ENCODE measurements at regions not wholly inside any gene's neighbourhood (a gene's known extent, or its start where the extent isn't known, plus 50 kb on each side); places are given as distances from the start of the nearest gene placed in this dataset.

DNA sequence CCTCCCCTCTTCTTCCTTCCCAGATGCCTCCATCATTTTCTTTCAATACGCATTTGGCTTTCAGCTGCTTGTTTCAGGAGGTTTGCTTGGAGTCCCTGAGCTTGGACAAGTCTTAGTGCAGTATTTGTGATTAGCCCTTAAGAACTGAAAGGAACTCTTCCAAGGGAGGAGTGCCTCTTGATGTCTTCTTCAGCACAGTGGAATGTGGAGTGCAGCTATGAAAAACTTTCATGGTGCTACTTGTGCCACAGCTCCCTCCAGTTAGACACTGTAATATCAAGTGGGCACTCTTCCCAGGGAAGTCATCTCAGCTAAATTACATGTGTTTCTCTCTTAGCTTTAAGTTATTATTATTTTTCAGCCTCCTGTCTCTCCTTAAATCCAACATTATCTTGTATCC lies 173.1 kb downstream of the NECTIN3 start:
- H3K27ac Mint-ChIP-seq = no peak overlapping the region
- peaks cover 17% of the 10 kb centered on the region for H3K4me1 Mint-ChIP-seq (ENCODE audit: low read depth)
- no peaks in the 10 kb centered on the region for H3K27me3 Mint-ChIP-seq
- H3K36me3 Mint-ChIP-seq = peaks cover 10% of the 10 kb centered on the region
- H3K4me3 Mint-ChIP-seq = no peak overlapping the region
- H3K9me3 Mint-ChIP-seq (ENCODE audit: low read depth) = peaks cover 7% of the 10 kb centered on the region

DNA sequence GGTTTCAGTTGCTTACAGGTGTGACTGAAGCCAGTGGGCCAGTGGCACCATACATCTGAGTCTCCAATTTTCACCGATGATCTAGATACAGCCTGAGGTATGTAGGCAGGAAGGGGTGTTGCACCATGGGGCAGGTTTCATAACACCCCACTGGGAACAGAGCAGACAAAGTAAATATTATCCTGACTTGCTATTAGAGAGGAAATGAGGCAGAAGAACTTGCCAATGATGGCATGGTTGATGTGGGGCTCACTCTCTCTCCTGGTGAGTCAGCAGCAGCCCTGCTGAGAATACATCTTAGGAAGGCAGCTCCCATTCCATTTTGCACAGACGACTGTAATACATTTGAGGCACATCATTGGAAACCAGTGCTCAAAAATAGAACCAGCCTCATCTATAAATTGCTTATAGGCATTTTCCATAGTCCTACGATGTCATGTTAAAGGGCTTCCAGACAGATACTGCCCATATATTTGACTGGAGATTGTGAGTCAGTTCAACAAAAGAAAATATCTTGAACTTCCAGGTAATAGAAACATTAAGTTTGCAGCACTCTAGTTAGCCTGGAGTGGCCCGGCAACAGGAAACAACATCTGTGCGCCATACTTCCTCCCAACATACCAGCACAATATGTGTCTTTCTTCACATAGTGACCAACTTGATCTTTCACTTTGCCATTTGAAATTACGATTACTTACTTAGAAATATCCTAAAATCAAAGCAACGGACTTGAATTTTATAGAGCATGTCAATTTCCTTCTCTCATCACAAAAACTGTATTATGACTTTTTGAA lies 175.5 kb downstream of the NECTIN3 start:
- H3K9me3 Mint-ChIP-seq (ENCODE audit: low read depth) = peaks cover 7% of the 10 kb centered on the region

DNA sequence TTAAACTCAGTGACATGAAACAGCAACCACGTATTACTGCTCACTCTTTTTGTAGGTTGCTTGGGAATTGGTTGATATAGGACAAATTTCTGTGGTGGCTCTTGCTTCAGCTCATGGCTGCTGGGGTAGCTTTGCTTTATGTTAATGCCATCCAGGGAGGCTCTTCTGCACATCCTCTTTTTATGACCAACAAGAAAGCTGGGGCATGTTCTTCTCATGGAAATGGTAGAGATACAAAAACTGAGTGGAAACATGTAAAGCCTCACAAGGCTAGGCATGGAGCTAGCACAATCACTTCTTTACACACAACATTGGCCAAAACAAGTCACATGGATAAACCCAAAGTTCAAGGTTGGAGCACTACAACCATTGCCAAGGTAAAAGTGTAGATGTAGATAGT lies 176.8 kb downstream of the NECTIN3 start:
- Mint-ChIP-seq H3K27ac (no peak overlapping the region), H3K27me3 (no peaks in the 10 kb centered on the region), H3K36me3 (peaks cover 5% of the 10 kb centered on the region), H3K9me3 (ENCODE audit: low read depth) (peaks cover 7% of the 10 kb centered on the region), H3K4me1 (ENCODE audit: low read depth) (peaks cover 19% of the 10 kb centered on the region), H3K4me3 (no peak overlapping the region)

More for the DNA sequence above, 175.5 kb downstream of the NECTIN3 start:
- Mint-ChIP-seq H3K36me3 (peaks cover 5% of the 10 kb centered on the region), H3K4me1 (ENCODE audit: low read depth) (peaks cover 10% of the 10 kb centered on the region), H3K27me3 (no peaks in the 10 kb centered on the region), H3K4me3 (no peak overlapping the region), H3K27ac (no peak overlapping the region)

DNA sequence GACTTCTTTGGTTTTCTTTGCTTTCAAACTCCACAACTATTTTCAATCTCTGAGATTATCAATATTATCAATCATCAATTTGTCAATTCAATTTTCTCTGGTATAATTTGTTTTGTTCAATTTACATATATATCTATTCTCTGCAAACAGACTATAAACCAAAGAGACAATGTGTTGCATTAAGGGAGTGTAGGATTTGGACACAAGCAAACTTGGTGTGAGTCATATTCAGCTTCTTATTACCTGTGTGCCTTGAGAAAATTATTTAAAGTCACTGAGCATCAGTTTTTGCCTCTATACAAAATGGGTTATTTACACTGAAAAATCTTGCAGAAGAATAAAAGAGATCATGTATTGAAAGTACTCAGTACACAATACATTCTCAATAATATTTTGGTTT lies 177.8 kb downstream of the NECTIN3 start:
- peaks cover 29% of the 10 kb centered on the region for H3K4me1 Mint-ChIP-seq (ENCODE audit: low read depth)

DNA sequence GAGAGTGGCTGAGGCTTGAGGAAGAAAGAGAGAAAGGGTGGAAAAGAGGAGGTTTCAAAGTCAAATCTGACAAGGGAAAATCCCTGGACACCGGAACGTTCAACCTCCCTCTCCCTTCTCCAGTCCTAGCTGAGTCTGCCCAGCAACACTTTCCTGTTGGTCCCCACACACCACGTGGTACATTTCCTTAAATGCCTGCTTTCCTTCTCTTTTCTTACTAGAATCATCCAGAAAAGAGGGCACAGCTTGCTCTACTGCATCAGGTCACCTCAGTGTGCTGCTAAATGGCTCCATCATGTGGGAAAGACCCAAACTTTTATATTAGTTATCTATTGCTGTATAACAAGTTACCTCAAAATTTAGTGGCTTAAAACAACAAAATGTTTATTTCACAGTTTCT lies 181.2 kb downstream of the NECTIN3 start:
- no peak overlapping the region for H3K4me3 Mint-ChIP-seq
- no peak overlapping the region for H3K27ac Mint-ChIP-seq
- H3K36me3 Mint-ChIP-seq = peaks cover 2% of the 10 kb centered on the region
- H3K27me3 Mint-ChIP-seq = no peaks in the 10 kb centered on the region
- H3K4me1 Mint-ChIP-seq (ENCODE audit: low read depth) = peaks cover 26% of the 10 kb centered on the region
- H3K9me3 Mint-ChIP-seq (ENCODE audit: low read depth) = peaks cover 4% of the 10 kb centered on the region

More for the DNA sequence above, 177.8 kb downstream of the NECTIN3 start:
- peaks cover 5% of the 10 kb centered on the region for H3K36me3 Mint-ChIP-seq
- H3K4me3 Mint-ChIP-seq = no peak overlapping the region
- H3K27me3 Mint-ChIP-seq = no peaks in the 10 kb centered on the region
- H3K9me3 Mint-ChIP-seq (ENCODE audit: low read depth) = peaks cover 7% of the 10 kb centered on the region
- H3K27ac Mint-ChIP-seq = no peak overlapping the region

DNA sequence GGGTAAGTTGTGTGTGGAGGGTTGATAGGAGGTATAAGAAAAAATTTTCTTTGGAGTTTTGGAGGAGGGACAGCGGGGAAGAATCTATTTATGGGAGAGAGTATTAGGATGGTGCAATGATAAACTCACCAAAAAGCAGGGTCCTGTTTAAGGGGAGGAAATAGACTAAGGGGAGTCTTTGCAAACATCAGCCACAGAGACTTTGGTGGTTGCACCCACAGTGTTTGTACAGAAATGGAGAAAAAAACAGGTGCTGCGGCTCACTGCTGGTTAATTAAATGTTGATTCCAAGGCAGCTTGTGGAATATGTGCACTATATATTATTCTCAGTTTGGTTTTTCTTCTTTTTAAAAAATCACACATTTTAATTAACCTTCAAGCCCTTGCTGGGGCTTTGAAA lies 182.1 kb downstream of the NECTIN3 start:
- Mint-ChIP-seq H3K9me3 (ENCODE audit: low read depth) (no peaks in the 10 kb centered on the region), H3K4me1 (ENCODE audit: low read depth) (peaks cover 23% of the 10 kb centered on the region), H3K36me3 (peaks cover 2% of the 10 kb centered on the region), H3K27me3 (no peaks in the 10 kb centered on the region), H3K4me3 (no peak overlapping the region), H3K27ac (no peak overlapping the region)

DNA sequence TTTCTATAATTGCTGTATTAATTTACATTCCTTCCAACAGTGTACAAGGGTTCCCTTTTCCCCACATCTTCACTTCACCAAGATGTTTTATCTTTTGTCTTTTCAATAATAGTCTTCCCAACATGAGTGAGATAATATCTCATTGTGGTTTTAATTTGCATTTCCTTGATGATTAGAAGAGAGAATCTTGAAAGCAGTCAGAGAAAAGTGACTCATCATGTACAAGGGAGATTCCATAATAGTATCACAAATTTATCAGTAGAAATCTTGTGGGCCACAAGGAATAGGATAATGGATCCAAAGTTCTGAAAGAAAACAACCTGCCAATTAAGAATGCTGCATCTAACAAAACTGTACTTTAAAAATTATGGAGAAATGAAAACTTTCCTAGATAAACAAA lies 189.3 kb downstream of the NECTIN3 start:
- H3K36me3 Mint-ChIP-seq = no peaks in the 10 kb centered on the region
- no peaks in the 10 kb centered on the region for H3K27me3 Mint-ChIP-seq
- H3K4me1 Mint-ChIP-seq (ENCODE audit: low read depth) = peaks cover 17% of the 10 kb centered on the region
- peaks cover 3% of the 10 kb centered on the region for H3K9me3 Mint-ChIP-seq (ENCODE audit: low read depth)
- H3K27ac Mint-ChIP-seq = no peak overlapping the region
- peak overlapping the region; percentile 1 for H3K4me3 Mint-ChIP-seq

DNA sequence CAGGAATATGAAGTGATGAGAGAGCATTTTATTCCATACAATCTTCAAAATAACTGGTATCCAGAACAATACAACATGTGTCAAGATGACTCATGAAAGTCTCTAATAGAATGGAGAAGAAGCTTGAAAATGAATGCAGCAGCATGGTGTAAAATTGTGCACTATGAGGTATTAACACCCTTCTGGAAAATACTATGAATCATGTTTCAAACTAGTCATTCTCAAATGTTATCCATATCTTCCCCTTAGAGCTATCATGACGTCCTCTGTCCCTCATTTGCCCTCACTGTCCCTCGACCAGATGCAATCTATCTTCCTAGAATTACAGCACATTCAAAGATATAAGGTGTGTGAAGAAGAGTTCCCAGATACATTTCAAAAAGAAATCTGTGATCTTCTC lies 198.2 kb downstream of the NECTIN3 start:
- Mint-ChIP-seq H3K4me3 (no peak overlapping the region), H3K9me3 (ENCODE audit: low read depth) (peaks cover 4% of the 10 kb centered on the region), H3K36me3 (peaks cover 4% of the 10 kb centered on the region), H3K4me1 (ENCODE audit: low read depth) (peaks cover 3% of the 10 kb centered on the region), H3K27me3 (no peaks in the 10 kb centered on the region), H3K27ac (peak overlapping the region; percentile 19)

DNA sequence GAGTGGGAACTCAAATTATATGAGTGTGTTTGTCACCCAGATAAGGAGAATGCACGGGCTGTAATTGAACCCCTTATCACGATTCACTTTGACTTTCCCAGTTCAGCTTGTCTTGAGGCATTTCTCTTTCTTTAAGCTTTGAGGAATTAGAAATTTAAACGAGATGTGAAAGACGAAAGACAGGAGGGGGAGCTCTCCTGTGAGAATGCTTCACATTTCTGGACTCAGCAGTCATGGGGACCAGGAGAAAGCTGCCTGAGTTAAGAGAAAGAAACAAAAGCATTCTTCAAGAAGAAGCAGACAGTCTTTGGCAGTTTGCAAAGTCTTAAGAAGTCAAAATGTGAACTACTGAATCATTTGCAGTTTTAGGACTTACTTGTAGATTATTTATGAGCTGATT lies 205.6 kb downstream of the NECTIN3 start:
- no peaks in the 10 kb centered on the region for H3K9me3 Mint-ChIP-seq (ENCODE audit: low read depth)
- H3K27ac Mint-ChIP-seq = no peak overlapping the region
- H3K36me3 Mint-ChIP-seq = peaks cover 3% of the 10 kb centered on the region
- peaks cover 21% of the 10 kb centered on the region for H3K4me1 Mint-ChIP-seq (ENCODE audit: low read depth)
- H3K4me3 Mint-ChIP-seq = no peak overlapping the region
- H3K27me3 Mint-ChIP-seq = no peaks in the 10 kb centered on the region

DNA sequence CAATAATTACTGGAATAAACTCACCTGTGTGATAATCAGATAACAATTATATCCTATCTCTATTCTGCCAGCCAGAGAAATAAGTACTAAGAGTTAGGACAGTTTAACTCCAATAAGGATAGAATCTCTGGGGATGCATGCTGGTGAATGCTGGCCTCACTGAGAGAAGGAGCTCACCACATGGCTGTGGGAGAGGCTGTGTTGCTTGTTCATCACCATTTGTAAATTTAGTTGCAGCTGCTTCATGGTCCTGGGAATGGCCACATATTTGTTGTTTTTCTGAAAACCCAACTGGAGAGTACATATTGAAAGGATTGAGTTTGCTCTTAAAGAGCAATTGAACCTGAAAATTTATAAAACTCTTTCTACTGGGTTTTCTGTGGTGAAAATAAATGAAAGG lies 207.3 kb downstream of the NECTIN3 start:
- peaks cover 26% of the 10 kb centered on the region for H3K4me1 Mint-ChIP-seq (ENCODE audit: low read depth)
- H3K27ac Mint-ChIP-seq = no peak overlapping the region
- peaks cover 3% of the 10 kb centered on the region for H3K36me3 Mint-ChIP-seq
- H3K9me3 Mint-ChIP-seq (ENCODE audit: low read depth) = no peaks in the 10 kb centered on the region
- no peak overlapping the region for H3K4me3 Mint-ChIP-seq
- H3K27me3 Mint-ChIP-seq = no peaks in the 10 kb centered on the region

DNA sequence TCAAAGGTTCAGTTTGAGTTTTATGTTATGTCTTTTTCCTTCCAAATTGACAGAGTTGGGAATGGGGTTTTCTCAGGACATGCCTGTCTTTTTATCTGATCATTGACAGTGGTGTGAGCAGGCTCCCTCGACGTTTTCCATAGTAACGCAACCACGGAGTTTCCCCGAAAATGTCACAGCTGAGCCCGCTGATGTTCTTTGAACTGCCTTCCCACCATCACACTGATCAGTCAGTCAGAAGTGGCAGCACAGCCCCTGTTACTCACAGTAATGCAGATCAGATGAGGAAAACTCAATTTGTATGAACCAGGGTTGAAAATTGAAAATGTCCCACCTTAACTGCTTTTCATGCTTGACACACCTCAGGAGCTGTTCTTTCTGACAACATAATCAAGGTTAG lies 210.4 kb downstream of the NECTIN3 start:
- H3K27me3 Mint-ChIP-seq = no peaks in the 10 kb centered on the region
- peaks cover 36% of the 10 kb centered on the region for H3K4me1 Mint-ChIP-seq (ENCODE audit: low read depth)
- H3K4me3 Mint-ChIP-seq = no peak overlapping the region
- H3K9me3 Mint-ChIP-seq (ENCODE audit: low read depth) = no peaks in the 10 kb centered on the region
- H3K36me3 Mint-ChIP-seq = peaks cover 3% of the 10 kb centered on the region
- peak overlapping the region; percentile 35 for H3K27ac Mint-ChIP-seq

DNA sequence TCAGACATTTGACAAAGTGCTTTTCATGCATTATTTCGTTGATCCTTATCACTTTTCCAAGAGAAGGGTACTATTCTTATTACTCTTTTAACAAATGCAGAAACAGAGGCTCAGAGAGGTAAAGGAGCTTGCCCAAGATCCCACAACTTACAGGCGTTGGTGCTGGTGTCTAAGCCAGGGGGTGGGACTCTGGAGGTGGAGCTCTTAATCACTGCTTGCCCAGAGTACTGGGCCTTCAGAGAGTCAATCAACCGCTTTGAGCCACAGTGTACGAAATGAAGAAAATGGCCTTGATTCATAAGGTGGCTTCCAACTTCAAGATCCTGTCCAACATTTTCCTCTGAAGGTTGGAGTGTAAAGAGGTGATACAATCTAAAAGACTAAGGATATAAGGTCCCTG lies 211.5 kb downstream of the NECTIN3 start:
- Mint-ChIP-seq H3K27me3 (no peaks in the 10 kb centered on the region), H3K9me3 (ENCODE audit: low read depth) (no peaks in the 10 kb centered on the region), H3K36me3 (peaks cover 3% of the 10 kb centered on the region), H3K4me1 (ENCODE audit: low read depth) (peaks cover 28% of the 10 kb centered on the region), H3K4me3 (no peak overlapping the region), H3K27ac (no peak overlapping the region)

DNA sequence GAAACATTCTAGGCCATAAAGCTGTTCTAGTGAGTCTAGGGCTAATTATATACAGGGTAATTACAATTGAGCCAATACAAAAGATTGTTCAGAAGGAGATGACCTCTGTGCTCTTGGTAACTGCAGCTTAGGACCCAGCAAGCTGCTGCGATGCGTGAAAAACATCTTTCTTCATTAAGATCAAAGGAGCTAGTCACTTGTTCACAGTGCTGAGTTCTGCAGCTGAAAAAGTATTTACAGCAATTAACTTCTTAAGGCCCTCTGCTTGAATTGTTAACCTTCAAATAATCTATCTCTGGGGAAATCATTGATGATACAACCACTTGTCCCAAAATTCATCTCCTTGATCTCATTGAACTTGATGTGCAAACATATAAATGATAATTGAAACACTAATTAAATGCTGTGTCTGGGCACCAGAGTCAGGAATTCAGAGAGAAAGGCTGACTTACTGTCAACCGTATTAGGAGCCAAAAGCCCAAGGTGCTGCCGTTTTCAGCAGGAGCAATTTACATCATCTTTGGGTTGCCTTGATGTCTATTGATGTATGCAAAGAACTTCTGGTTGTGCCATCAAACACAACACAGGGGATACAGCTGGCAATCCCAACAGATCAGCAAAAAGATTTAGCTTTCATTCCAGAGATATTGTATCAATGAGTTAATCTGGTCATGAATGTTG lies 213.0 kb downstream of the NECTIN3 start:
- peaks cover under 1% of the 10 kb centered on the region for H3K9me3 Mint-ChIP-seq (ENCODE audit: low read depth)
- no peak overlapping the region for H3K4me3 Mint-ChIP-seq
- no peak overlapping the region for H3K27ac Mint-ChIP-seq
- no peaks in the 10 kb centered on the region for H3K27me3 Mint-ChIP-seq
- peaks cover 28% of the 10 kb centered on the region for H3K4me1 Mint-ChIP-seq (ENCODE audit: low read depth)
- H3K36me3 Mint-ChIP-seq = peaks cover 3% of the 10 kb centered on the region

DNA sequence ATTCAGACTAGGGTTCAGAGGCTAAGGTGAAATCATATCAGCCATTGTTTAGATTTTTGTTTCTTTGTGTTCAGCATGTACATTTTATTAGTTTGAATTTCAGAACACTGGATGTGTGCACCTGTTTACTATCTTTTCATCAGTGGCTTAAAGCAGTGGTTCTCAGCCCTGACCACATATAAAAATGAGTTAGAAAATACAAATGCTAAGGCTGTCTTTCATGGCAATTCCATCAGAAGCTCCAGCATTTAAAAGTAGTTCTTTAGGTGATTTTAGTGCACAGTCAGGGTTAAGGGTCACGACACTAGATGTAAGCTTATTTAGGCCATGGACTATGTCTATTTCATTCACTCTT lies 213.5 kb downstream of the NECTIN3 start:
- Mint-ChIP-seq H3K27me3 (no peaks in the 10 kb centered on the region), H3K4me3 (no peak overlapping the region), H3K9me3 (ENCODE audit: low read depth) (peaks cover 5% of the 10 kb centered on the region), H3K27ac (no peak overlapping the region), H3K4me1 (ENCODE audit: low read depth) (peaks cover 28% of the 10 kb centered on the region), H3K36me3 (peaks cover 5% of the 10 kb centered on the region)

DNA sequence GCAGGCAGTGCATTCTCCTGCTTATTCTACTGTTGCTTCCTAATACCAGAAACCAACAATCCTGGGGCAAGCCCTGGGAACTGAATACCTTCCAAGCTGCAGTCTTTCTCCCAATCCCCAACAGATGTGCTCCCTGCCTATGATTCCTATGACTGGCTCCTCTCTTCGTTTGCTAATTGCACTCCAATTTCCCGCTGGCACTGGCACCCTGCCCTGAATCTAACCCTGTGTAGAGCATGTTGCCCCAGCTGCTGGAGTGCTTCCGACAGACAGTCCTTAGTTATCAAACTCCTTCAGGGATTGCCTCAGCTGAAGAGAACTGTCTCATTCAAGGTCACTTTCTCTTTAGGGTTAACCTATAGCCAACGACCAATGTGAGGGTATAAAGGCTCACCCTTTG lies 214.1 kb downstream of the NECTIN3 start:
- peaks cover 28% of the 10 kb centered on the region for H3K4me1 Mint-ChIP-seq (ENCODE audit: low read depth)
- no peaks in the 10 kb centered on the region for H3K27me3 Mint-ChIP-seq
- H3K4me3 Mint-ChIP-seq = no peak overlapping the region
- H3K36me3 Mint-ChIP-seq = peaks cover 5% of the 10 kb centered on the region
- H3K27ac Mint-ChIP-seq = no peak overlapping the region
- peaks cover 6% of the 10 kb centered on the region for H3K9me3 Mint-ChIP-seq (ENCODE audit: low read depth)

DNA sequence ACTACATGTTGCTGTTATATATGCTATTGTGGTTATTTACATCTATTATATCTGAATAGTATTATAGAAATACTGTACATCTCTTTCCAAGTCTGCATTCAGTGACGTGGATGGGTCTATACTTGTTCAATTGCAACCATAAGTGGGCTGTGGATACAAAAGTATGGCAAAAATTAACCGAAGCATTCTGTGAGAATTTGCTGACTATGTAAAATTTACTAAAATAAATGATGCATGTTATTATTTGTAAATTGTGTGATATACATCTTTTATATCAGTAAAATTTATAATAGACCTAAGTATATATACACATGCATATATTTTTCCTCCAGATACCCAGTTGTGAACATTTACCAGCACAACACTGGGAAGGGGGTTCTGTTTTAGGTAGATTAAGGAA lies 215.1 kb downstream of the NECTIN3 start:
- H3K27ac Mint-ChIP-seq = no peak overlapping the region
- peaks cover 26% of the 10 kb centered on the region for H3K4me1 Mint-ChIP-seq (ENCODE audit: low read depth)
- H3K4me3 Mint-ChIP-seq = no peak overlapping the region
- peaks cover 2% of the 10 kb centered on the region for H3K36me3 Mint-ChIP-seq
- H3K9me3 Mint-ChIP-seq (ENCODE audit: low read depth) = peaks cover 6% of the 10 kb centered on the region
- H3K27me3 Mint-ChIP-seq = no peaks in the 10 kb centered on the region

Measured in activated naive CD8-positive, alpha-beta T cell (primary cell).